K562 (cell line): ENCODE measurements at regions not wholly inside any gene's neighbourhood (a gene's known extent, or its start where the extent isn't known, plus 50 kb on each side); places are given as distances from the start of the nearest gene placed in this dataset.

Experiments
- ATAC-seq: fragments of 200-7000 bp; cut with Tn5 transposase; 3 replicates; pipeline ENCODE4 v1.9.1; 2020; ENCODE audit warnings: moderate library complexity
- BruUV-seq: library from RNA; stranded (reverse); fragments of 400-500 nt; replicated peaks from 2 replicates; lab custom pipeline; 2021; lab: Mats Ljungman, UMichigan
- CTCF ChIA-PET: fragments of 300-600 bp; formaldehyde crosslinking; extraction: SDS; loops from one replicate; lab custom pipeline; 2021; ENCODE audit warnings: low intra/inter-chr PET ratio; lab: Yijun Ruan, JAX
- POLR2A ChIA-PET: fragments of 300-600, 350-650 bp; sonication (Branson Sonifier 250); formaldehyde crosslinking; extraction: SDS; loops from one replicate; lab custom pipeline; 2021; ENCODE audit warnings: antibody characterized with exemption, inconsistent platforms; lab: Yijun Ruan, JAX
- DNase-seq, 4 experiments: peaks; one replicate each; pipeline versions ENCODE4 v3.0.0 to v3.0.0-alpha.2; 2011 to 2018; ENCODE audit warnings: low spot score in 3 of 4, mixed read lengths in 3 of 4; ENCODE audit errors: extremely low read depth in 1 of 4
- FAIRE-seq: peaks from 2 replicates; lab custom pipeline; 2011; peaks lifted over from hg19 to GRCh38; lab: Jason Lieb, UNC
- H2AFZ ChIP-seq: 2 replicates; pipeline ENCODE4 v1.6.0; 2011; ENCODE audit warnings: low read depth, low read length, control low read depth, inconsistent platforms
- H3K27ac ChIP-seq: fragments of 200-600 bp; 3 replicates; pipeline ENCODE4 v1.8.0; 2011; ENCODE audit warnings: low read depth, mild to moderate bottlenecking, control low read depth, inconsistent platforms, low read length, moderate library complexity, mixed read lengths; ENCODE audit errors: extremely low read depth
- H3K27me3 ChIP-seq, 2 experiments: fragments of 300-600 bp in 1 of 2; 2 replicates in 1 of 2; 3 replicates in 1 of 2; pipeline versions ENCODE4 v1.6.0 to v1.8.0; 2011; ENCODE audit warnings: inconsistent platforms in 2 of 2, low read length in 2 of 2, mild to moderate bottlenecking in 1 of 2, mixed read lengths in 1 of 2, moderate library complexity in 1 of 2; ENCODE audit not compliant: control insufficient read depth in 2 of 2, insufficient read depth in 2 of 2
- H3K36me3 ChIP-seq: fragments of 300-600 bp; 3 replicates; pipeline ENCODE4 v1.8.0; 2011; ENCODE audit warnings: mild to moderate bottlenecking, low read length, inconsistent platforms; ENCODE audit not compliant: control insufficient read depth, insufficient read depth
- H3K4me1 ChIP-seq, 2 experiments: fragments of 200-600 bp in 1 of 2; replicated peaks in 1 of 2; 2 replicates in 1 of 2; 3 replicates in 1 of 2; pipeline versions ENCODE4 v1.5.1 to v1.8.0; 2011; ENCODE audit warnings: inconsistent platforms in 2 of 2, low read length in 2 of 2, mild to moderate bottlenecking in 1 of 2, mixed read lengths in 1 of 2, moderate library complexity in 1 of 2; ENCODE audit not compliant: control insufficient read depth in 2 of 2, insufficient read depth in 2 of 2
- H3K4me2 ChIP-seq: 2 replicates; pipeline ENCODE4 v1.6.1; 2011; ENCODE audit warnings: low read length, control low read depth, inconsistent platforms, mixed read lengths; ENCODE audit not compliant: insufficient read depth
- H3K4me3 ChIP-seq: fragments of 200-600 bp; sonication (generic), shearing (Covaris generic); 2 replicates; pipeline ENCODE4 v1.5.1; 2016; ENCODE audit warnings: control low read depth, inconsistent platforms
- H3K79me2 ChIP-seq: fragments of 200-600 bp; 3 replicates; pipeline ENCODE4 v1.8.0; 2011; ENCODE audit warnings: low read length, inconsistent platforms; ENCODE audit not compliant: control insufficient read depth, insufficient read depth
- H3K9ac ChIP-seq, 2 experiments: 2 replicates each; pipeline versions ENCODE4 v1.6.0 to v1.6.1; 2011; ENCODE audit warnings: low read depth in 2 of 2, low read length in 2 of 2, control low read depth in 1 of 2, inconsistent platforms in 1 of 2, mild to moderate bottlenecking in 1 of 2, mixed read lengths in 1 of 2; ENCODE audit not compliant: insufficient read depth in 1 of 2
- H3K9me1 ChIP-seq: one replicate; pipeline ENCODE4 v1.6.0; 2011; ENCODE audit warnings: inconsistent platforms, mild to moderate bottlenecking, low read length, moderate library complexity; ENCODE audit not compliant: control insufficient read depth, insufficient read depth
- H3K9me3 ChIP-seq: replicated peaks from 2 replicates; pipeline ENCODE4 v1.5.1; 2011; ENCODE audit warnings: low read depth, low read length, inconsistent platforms; ENCODE audit not compliant: control insufficient read depth, insufficient read depth
- H4K20me1 ChIP-seq: replicated peaks from 2 replicates; pipeline ENCODE4 v1.6.1; 2011; ENCODE audit warnings: low read length, inconsistent platforms, mixed read lengths; ENCODE audit not compliant: control insufficient read depth, insufficient read depth
- AFF1 ChIP-seq, 2 experiments: fragments of 450-650 bp; IDR thresholded peaks; 2 replicates each; pipeline ENCODE4 v1.6.1; 2018; ENCODE audit warnings: mild to moderate bottlenecking in 2 of 2, low read depth in 1 of 2; ENCODE audit not compliant: partially characterized antibody in 2 of 2
- DIDO1 ChIP-seq: fragments of 450-650 bp; IDR thresholded peaks from 2 replicates; pipeline ENCODE4 v1.6.1; 2016; ENCODE audit warnings: low read depth, missing biosample characterization, missing genetic modification characterization
- ETV5 ChIP-seq: sonication (generic); formaldehyde crosslinking; IDR thresholded peaks from 2 replicates; pipeline ENCODE4 v1.4.0; 2020; ENCODE audit warnings: low read depth, mild to moderate bottlenecking, missing genetic modification reagents
- HDAC2 ChIP-seq: fragments of 450-650 bp; IDR thresholded peaks from 2 replicates; pipeline ENCODE4 v1.6.1; 2016; ENCODE audit warnings: mild to moderate bottlenecking
- HES1 ChIP-seq: fragments of 450-650 bp; IDR thresholded peaks from 2 replicates; pipeline ENCODE4 v1.6.1; 2016; ENCODE audit warnings: low read depth, mild to moderate bottlenecking, moderate library complexity
- HIVEP1 ChIP-seq: fragments of 250-450 bp; sonication (Bioruptor Pico); IDR thresholded peaks from 2 replicates; pipeline ENCODE4 v1.4.0; 2020; ENCODE audit warnings: mild to moderate bottlenecking
- HLTF ChIP-seq: fragments of 450-650 bp; IDR thresholded peaks from 2 replicates; pipeline ENCODE4 v1.6.1; 2016
- MTA1 ChIP-seq: fragments of 450-650 bp; IDR thresholded peaks from 2 replicates; pipeline ENCODE4 v1.6.1; 2017; ENCODE audit warnings: borderline replicate concordance
- PURB ChIP-seq: sonication (generic); formaldehyde crosslinking; IDR thresholded peaks from 2 replicates; pipeline ENCODE4 v1.9.0; 2021; ENCODE audit warnings: low read depth, mild to moderate bottlenecking, missing genetic modification reagents
- RHOXF2B ChIP-seq: fragments of 250-450 bp; sonication (Bioruptor Pico); conservative IDR thresholded peaks from 2 replicates; pipeline ENCODE4 v1.5.1; 2021
- SP1 ChIP-seq: sonication (generic); formaldehyde crosslinking; IDR thresholded peaks from 2 replicates; pipeline ENCODE4 v1.8.1; 2022; ENCODE audit warnings: mild to moderate bottlenecking, missing genetic modification reagents
- ZFP1 ChIP-seq: fragments of 450-650 bp; formaldehyde crosslinking; IDR thresholded peaks from 2 replicates; pipeline ENCODE4 v1.4.0; 2020; ENCODE audit warnings: mild to moderate bottlenecking, mixed read lengths
- ZNF121 ChIP-seq: sonication (generic); formaldehyde crosslinking; conservative IDR thresholded peaks from 2 replicates; pipeline ENCODE4 v1.8.0; 2022; ENCODE audit warnings: missing genetic modification reagents
- ZNF165 ChIP-seq: fragments of 250-450 bp; sonication (Bioruptor Pico); IDR thresholded peaks from 2 replicates; pipeline ENCODE4 v1.4.0; 2020; ENCODE audit warnings: borderline replicate concordance
- ZNF311 ChIP-seq: fragments of 250-450 bp; sonication (Bioruptor Pico); IDR thresholded peaks from 2 replicates; pipeline ENCODE4 v1.4.0; 2020; ENCODE audit warnings: mild to moderate bottlenecking, moderate library complexity
- ZNF408 ChIP-seq: fragments of 250-450 bp; sonication (Bioruptor Pico); IDR thresholded peaks from 2 replicates; pipeline ENCODE4 v1.4.0; 2020; ENCODE audit warnings: low read depth, mild to moderate bottlenecking, moderate library complexity
- ZNF57 ChIP-seq: fragments of 450-650 bp; formaldehyde crosslinking; IDR thresholded peaks from 2 replicates; pipeline ENCODE4 v1.4.0; 2020; ENCODE audit warnings: mild to moderate bottlenecking, moderate library complexity
- ZZZ3 ChIP-seq: fragments of 450-650 bp; IDR thresholded peaks from 2 replicates; pipeline ENCODE4 v1.6.1; 2016; ENCODE audit warnings: antibody characterized with exemption, mild to moderate bottlenecking, moderate library complexity
- WGBS: fragments of 100-300 bp; shearing (Covaris generic); methylation state at CpG from one replicate; pipeline ENCODE4 v1.1.6; 2016; ENCODE audit warnings: low coverage, mixed read lengths; ENCODE audit not compliant: insufficient coverage; ENCODE audit errors: missing lambda C conversion rate; 5-methylcytosine and 5-hydroxymethylcytosine counted together
- in situ Hi-C: fragments of 300-500 bp; cut with MboI; formaldehyde crosslinking; loops from 4 replicates; pipeline ENCODE4 v1.15.0; 2018; ENCODE audit warnings: inconsistent platforms, mixed read lengths
- intact Hi-C: fragments of 100-400 bp; cut with micrococcal nuclease; formaldehyde crosslinking; loops from 2 replicates; pipeline ENCODE4 v1.14.2; 2022

DNA sequence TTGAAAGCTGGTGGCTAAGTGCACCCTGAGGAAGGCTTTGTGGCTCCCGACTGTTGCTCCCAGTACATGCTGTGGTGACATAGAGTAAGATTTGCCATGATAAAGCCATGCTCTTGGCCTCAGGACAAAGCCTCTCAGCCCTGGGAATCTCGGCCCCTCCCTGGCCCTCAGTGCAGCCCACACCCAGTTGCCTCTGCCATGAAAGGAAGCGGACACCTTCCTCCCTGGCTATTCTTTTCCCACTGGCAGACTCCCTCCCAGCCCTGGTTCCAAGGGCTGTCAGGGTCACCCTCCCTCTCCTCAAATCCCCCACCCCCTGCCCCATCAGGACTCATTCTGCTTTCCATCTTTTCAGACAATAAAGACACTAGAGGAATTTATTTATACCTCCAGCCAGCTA is 119.8 kb upstream of the NEO1 start (continued):
- TF ChIP-seq ETV5 (no peak), HLTF (no peak), ZNF311 (CRISPR knock-in tag) (no peak), DIDO1 (no peak), PURB (no peak), SP1 (CRISPR knock-in tag) (no peak)
- TF ChIP-seq, all 486 proteins: peak for 0

GRCh38 chr15:72927451-72927850 is 124.8 kb upstream of the NEO1 start:
- no peak overlapping the region for H3K9ac ChIP-seq
- H3K79me2 ChIP-seq = no peaks in the 10 kb centered on the region
- intact Hi-C loops = no loop called here
- H3K36me3 ChIP-seq = no peaks in the 10 kb centered on the region
- TF ChIP-seq RHOXF2B (no peak), AFF1 (IDR thresholded peaks at IDR 0.05; ENCODE audit: low read depth in 1 of 2, partially characterized antibody in 2 of 2) (no peak), ZFP1 (CRISPR knock-in tag) (no peak), ZNF165 (no peak), HDAC2 (no peak), ZNF57 (no peak), ZNF408 (CRISPR knock-in tag) (no peak), HES1 (no peak), MTA1 (no peak), ZZZ3 (no peak), HIVEP1 (CRISPR knock-in tag) (no peak), ZNF121 (no peak)
- ATAC-seq = no peak
- FAIRE-seq = no peak
- BruUV-seq = no TSS peak
- no peaks in the 10 kb centered on the region for H3K9me3 ChIP-seq
- no peak overlapping the region for H3K4me3 ChIP-seq
- in situ Hi-C loops = no loop called here
- H3K27ac ChIP-seq = no peak overlapping the region
- DNase-seq = no peak
- H2AFZ ChIP-seq = no peak overlapping the region
- POLR2A ChIA-PET = no interaction called here
- no peaks in the 10 kb centered on the region for H3K4me1 ChIP-seq
- CTCF ChIA-PET = no interaction called here
- H3K9me1 ChIP-seq = no peaks in the 10 kb centered on the region
- 0% methylated on average over 2 of the region's 2 CpGs for WGBS
- H4K20me1 ChIP-seq = no peaks in the 10 kb centered on the region
- H3K27me3 ChIP-seq = no peaks in the 10 kb centered on the region; a peak in 1 of 5 replicates
- no peak overlapping the region for H3K4me2 ChIP-seq
